Activated CD8-positive, alpha-beta memory T cell treated with anti-CD3 and anti-CD28 coated beads, Interleukin-2, amount 50 U/mL, for 1 hour (primary cell): ENCODE measurements at regions not wholly inside any gene's neighbourhood (a gene's known extent, or its start where the extent isn't known, plus 50 kb on each side); places are given as distances from the start of the nearest gene placed in this dataset.
"Not testable (repeated sequence)": the region's sequence is repeated elsewhere in the genome, so short reads cannot be mapped to it uniquely, and the experiment has no call there.

ENCODE experiments used
- DNase-seq: peaks from one replicate; pipeline ENCODE4 v3.0.0-alpha.2; 2020; ENCODE audit errors: extremely low read depth

- DNase-seq: no peak
Observed at GRCh38 chr7:65251851-65252620, 121.6 kb upstream of the ZNF92 start.

- DNase-seq: no peak
Observed at GRCh38 chr7:65250697-65251395, 122.8 kb upstream of the ZNF92 start.

GRCh38 chr7:65250216-65250615 lies 123.4 kb upstream of the ZNF92 start:
- DNase-seq: no peak

DNA sequence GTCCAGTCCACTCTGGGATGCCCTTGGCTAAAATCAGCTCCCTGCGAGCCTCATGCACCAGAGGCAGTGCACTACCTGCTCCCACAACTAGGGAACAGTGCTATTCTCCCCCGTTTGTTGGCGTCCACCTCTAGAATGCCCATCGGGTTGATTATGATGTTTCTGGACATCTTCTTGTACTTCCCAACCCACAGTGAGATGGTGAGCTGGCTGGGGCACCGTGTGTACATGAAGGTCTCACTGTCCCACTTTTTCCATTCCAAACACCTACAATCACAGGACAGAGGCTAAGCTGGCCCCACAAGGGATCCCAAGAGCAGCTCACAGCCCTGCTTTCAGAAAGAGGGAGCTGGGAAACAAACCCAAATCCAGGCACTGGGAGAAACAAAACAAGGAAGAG lies 126.2 kb upstream of the ZNF92 start:
- DNase-seq: no peak

DNA sequence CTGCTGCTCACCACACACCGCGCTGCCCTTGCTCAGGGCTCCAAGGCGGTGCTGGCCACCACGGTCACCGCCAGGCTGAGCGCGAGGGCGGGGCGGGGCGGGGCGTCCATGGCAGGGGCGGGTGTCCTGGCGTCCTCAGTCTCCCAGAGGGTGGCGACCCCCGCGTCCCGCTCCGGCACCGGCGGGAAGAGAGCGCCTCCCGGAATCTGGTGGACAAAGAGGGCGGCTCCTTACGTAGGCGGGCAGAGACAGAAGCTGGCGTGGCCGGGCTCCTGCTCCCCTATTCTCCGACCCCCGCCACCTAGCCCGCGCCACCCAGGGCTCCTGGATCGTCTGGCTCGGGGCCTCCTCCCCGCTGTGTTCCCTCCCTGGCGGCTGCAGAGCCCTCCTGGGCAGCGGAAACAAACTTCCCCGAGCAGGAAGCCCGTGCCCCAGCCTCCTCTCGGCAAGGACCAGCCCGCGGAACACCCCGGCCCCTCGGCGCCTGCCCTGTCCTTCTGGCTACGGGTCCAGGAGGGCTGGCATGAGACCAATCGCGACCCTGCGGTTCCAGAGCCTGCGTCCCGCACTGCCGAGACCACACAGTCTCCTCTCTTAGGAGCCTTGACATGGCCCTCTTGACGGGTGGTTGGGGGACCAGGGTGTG lies 133.8 kb upstream of the ZNF92 start:
- DNase-seq: no peak

GRCh38 chr7:65239324-65239706 lies 134.3 kb upstream of the ZNF92 start:
- DNase-seq: no peak

DNA sequence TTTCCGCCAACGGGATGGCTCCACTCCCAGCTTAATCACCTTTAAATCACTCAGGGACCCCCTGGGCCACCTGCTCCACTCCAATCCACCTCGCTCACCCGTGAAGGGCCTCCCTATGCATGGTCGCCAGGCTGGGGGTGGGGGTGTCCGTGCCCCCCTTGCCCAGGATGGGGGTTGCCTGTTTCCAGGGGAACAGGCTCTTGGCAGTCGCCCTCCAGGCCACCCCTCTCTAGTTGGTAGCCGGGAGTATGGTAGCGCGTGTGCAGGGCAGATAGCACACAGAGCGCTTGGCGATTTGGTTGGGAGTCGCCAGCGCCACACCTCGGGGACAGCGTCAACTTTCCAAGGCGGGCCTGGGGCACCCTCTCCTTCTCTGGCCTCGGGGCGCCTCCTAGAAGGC lies 134.9 kb upstream of the ZNF92 start:
- DNase-seq: no peak

DNA sequence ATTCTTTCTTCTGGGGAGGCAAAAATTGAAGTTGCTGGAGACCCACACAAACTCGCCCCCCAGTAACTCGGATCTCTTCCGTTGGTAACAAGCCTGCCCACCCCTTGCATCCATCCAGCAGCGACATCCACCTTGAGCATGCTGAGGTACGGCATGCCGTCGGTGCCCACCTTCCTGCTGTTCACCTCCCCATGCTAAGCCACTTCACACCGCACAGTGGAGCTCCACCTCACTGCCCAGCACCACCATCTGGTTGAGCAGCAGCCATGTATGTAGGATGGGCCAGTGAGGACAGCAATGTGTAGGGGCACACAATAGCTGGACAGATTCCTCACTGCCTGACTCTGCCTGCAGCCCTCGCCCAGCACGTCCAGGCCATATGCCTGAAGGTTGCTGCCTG lies 138.1 kb upstream of the ZNF92 start:
- DNase-seq: no peak

- no peak for DNase-seq
Observed at GRCh38 chr7:65233409-65234034, 140.1 kb upstream of the ZNF92 start.

DNA sequence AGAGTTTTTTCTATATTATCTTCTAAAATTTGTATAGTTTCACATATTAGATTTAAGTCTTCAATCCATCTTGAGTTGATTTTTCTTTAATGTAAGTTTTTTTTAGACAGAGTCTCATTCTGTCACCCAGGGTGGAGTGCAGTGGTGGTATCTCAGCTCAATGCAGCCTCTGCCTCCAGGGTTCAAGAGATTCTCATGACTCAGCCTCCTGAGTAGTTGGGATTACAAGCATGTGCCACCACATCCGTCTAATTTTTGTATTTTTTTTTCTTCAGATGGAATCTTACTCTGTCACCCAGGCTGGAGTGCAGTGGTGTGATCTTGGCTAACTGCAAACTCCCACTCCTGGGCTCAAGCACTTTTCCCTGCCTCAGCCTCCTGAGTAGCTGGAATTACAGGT lies 143.4 kb upstream of the ZNF92 start:
- no peak for DNase-seq

DNA sequence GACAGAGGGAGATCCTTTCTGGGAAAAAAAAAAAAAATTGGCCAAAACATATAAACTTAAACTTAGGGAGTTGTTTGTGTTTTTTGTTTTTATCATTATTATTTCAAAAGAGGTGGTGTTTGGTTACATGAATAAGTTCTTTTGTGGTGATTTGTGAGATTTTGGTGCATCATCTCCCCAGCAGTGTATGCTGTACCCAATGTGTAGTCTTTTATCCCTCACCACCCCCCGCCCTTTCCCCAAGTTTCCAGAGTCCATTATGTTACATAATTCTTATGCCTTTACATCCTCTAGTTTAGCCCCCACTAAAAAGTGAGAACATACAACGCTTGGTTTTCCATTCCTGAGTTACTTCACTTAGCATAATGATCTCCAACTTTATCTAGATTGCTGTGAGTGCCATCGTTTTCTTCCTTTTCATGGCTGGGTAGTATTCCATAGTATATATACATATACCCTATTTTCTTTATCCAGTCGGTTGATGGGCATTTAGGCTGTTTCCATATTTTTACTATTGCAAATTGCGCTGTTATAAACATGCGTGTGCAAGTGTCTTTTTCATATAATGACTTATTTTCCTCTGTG lies 148.1 kb upstream of the ZNF92 start:
- DNase-seq: no peak

- DNase-seq: no peak
Observed at GRCh38 chr7:65222655-65223054, 151.0 kb upstream of the ZNF92 start.

GRCh38 chr7:65221683-65222082 lies 152.0 kb upstream of the ZNF92 start:
- DNase-seq: no peak

- no peak for DNase-seq
Observed at GRCh38 chr7:65219623-65220022, 154.0 kb upstream of the ZNF92 start.

GRCh38 chr7:65216469-65216868 lies 157.2 kb upstream of the ZNF92 start:
- DNase-seq: peak; percentile 16

- DNase-seq: not testable (repeated sequence)
Observed at GRCh38 chr7:65213260-65213659, 160.4 kb upstream of the ZNF92 start.

DNA sequence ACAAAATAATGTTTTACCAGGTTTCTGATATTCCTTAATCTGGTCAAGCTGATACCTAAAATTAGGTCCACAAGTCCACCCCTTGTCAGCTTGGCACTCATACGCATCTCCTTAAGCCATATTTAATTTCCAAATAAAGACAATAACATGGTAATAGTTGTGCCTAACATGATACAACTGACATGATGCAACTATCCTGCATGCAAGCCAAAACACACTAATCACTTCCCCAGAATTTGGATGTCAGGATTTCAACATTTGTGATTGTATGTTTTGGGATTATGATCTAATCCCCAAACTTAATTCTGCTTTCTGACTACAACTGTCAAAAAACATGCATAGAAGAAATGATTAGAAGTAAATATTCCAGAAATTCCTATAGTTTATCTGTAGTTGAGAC lies 174.4 kb upstream of the ZNF92 start:
- not testable (repeated sequence) for DNase-seq

DNA sequence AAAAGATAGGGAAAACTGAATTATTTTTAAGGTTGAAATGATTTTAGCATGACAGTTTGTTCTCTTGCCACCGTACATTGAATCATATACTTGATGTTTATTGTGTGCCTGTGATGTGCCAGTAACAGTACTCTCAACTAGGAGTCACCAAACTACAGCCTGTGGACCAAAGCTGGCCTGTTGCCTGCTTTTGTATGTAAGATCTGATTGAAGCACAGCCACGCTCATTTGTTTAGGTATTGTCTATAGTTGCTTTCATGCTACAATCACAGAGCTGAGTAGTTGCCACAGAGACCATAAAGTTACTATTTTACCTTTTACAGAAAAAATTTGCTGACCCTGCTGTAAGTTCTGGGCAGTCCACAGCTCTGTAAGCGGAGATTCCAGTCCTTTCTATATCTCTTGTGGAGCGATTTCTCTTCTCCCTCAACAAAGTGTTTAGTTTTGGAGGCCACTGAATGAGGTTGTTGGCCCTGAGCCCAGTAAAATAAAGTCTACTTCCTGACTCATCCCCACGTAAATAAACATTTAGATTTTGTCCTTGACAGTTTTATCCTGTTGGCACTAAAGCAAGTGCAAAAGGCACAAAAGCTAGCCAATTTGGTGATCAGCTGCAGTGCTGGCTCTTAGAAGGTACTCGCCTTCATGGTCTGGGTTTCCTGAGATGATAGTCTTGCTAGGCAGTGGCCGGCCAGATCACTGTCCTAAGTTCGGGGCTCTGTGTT lies 180.2 kb upstream of the ZNF92 start:
- not testable (repeated sequence) for DNase-seq

DNA sequence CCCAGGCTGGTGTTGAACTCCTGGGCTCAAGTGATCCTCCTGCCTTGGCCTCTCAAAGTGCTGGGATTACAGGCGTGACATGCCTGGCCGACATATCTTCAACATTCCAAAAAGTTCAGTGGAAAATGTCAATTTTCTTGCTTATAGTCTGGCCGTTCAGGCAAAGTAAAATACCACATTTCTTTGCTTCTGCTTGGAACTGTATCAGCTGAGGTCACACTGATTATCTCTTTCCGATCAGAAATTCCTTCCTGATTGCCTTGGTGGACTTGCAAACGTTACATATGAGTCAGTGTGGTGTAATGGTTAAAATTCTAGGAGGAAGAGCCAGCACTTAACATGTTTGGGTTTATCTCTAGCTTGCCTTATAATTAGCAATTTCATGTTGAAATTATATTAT lies 170.6 kb upstream of the ERV3-1 start:
- DNase-seq: not testable (repeated sequence)

GRCh38 chr7:65150105-65150504 lies 143.6 kb upstream of the ERV3-1 start:
- not testable (repeated sequence) for DNase-seq
